SH-SY5Y (cell line): ENCODE measurements at regions not wholly inside any gene's neighbourhood (a gene's known extent, or its start where the extent isn't known, plus 50 kb on each side); places are given as distances from the start of the nearest gene placed in this dataset.

Experiments used
- GATA2 ChIP-seq: IDR thresholded peaks from 2 replicates; pipeline ENCODE4 v1.6.1; 2011; ENCODE audit warnings: mild to moderate bottlenecking, low read depth, low read length
- GATA3 ChIP-seq: IDR thresholded peaks from 2 replicates; pipeline ENCODE4 v1.6.1; 2011; ENCODE audit warnings: low read depth, mild to moderate bottlenecking, low read length, moderate library complexity

- TF ChIP-seq GATA2 (no peak), GATA3 (no peak)
Observed at GRCh38 chr11:41799754-41800153, 340.3 kb upstream of the LRRC4C start.
